ENCODE measurements at regions not wholly inside any gene's neighbourhood (a gene's known extent, or its start where the extent isn't known, plus 50 kb on each side); places are given as distances from the start of the nearest gene placed in this dataset.

DNA sequence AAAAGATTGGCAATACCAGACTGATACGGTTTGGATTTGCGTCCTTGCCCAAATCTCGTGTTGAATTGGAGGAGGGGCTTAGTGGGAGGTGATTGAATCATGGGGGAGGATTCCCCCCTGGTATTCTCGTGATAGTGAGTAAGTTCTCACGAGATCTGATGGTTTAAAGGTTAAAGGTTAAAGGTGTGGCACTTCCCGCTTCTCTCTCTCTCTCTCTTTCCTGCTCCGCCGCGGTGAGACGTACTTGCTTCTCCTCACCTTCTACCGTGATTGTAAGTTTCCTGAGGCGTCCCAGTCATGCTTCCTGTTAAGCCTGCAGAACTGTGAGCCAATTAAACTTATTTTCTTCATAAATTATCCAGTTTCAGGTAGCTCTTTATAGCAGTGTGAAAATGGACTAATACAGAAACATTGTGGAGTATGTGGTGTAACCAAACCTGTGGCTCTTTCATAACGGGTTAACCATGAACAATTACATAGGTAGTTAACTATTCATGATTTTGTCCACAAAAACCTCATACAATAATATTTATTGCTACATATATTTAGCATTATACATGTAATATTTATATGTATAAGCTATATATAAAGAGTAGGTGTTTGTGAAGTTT lies 107.5 kb downstream of the ANXA1 start:
- no peak overlapping the region for H3K27ac ChIP-seq (ENCODE audit: insufficient read depth, low read length, poor library complexity, severe bottlenecking)
- no peaks in the 10 kb centered on the region for H3K36me3 ChIP-seq (ENCODE audit: control insufficient read depth, insufficient read depth, low read length)
- H3K27me3 ChIP-seq (replicated peaks; ENCODE audit: control insufficient read depth, insufficient read depth, low read length, poor library complexity, severe bottlenecking): no peaks in the 10 kb centered on the region
- H3K4me3 ChIP-seq (ENCODE audit: insufficient read depth, low read depth, low read length, poor library complexity, severe bottlenecking): no peak overlapping the region
- no peaks in the 10 kb centered on the region for H3K4me1 ChIP-seq (ENCODE audit: control insufficient read depth, insufficient read depth, low read length, poor library complexity, severe bottlenecking)
- H3K9me3 ChIP-seq (ENCODE audit: control insufficient read depth, low read length): no peaks in the 10 kb centered on the region
- DNase-seq: no peak

DNA sequence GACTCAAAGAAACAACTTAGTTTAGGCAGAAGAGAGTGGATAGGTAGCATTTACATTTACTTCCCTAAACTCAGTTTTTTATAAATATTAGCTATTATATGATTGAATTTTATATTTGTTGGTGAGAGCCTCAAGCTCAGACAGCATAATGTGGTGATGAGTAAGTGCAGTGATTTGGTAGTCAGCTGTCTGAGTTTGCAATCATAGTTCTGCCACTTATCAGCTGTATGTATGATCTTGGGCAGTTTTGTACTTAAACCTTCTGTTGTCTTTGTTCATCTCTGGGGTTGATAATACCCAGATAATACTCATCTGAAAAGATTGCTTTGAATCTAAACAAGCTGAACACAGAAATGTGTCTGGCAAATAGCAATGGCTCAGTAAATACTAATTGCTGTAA lies 108.8 kb downstream of the ANXA1 start:
- H3K4me3 ChIP-seq (ENCODE audit: insufficient read depth, low read depth, low read length, poor library complexity, severe bottlenecking): no peak overlapping the region
- H3K9me3 ChIP-seq (ENCODE audit: control insufficient read depth, low read length): no peaks in the 10 kb centered on the region
- H3K36me3 ChIP-seq (ENCODE audit: control insufficient read depth, insufficient read depth, low read length): no peaks in the 10 kb centered on the region
- H3K27ac ChIP-seq (ENCODE audit: insufficient read depth, low read length, poor library complexity, severe bottlenecking): no peak overlapping the region
- no peaks in the 10 kb centered on the region for H3K27me3 ChIP-seq (replicated peaks; ENCODE audit: control insufficient read depth, insufficient read depth, low read length, poor library complexity, severe bottlenecking)
- DNase-seq: no peak
- H3K4me1 ChIP-seq (ENCODE audit: control insufficient read depth, insufficient read depth, low read length, poor library complexity, severe bottlenecking): no peaks in the 10 kb centered on the region

DNA sequence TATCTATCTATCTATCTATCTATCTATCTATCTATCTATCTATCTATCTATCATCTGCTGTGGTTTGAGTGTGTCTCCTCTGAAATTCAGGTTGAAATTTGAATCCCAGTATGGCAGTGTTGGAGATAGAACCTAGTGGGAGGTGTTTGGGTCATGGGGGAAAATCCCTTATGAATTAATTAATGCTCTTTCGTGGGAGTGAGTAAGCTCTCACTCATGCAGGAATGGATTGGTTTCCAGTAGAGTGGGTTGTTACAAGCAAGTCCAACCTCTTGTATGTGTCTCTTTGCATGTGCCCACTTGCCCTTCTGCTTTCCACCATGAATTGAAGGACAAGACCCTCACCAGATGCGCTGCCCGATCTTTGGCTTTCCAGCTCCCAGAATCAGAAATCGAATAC lies 113.0 kb downstream of the ANXA1 start:
- no peaks in the 10 kb centered on the region for H3K9me3 ChIP-seq (ENCODE audit: control insufficient read depth, low read length)
- no peak overlapping the region for H3K4me3 ChIP-seq (ENCODE audit: insufficient read depth, low read depth, low read length, poor library complexity, severe bottlenecking)
- H3K27me3 ChIP-seq (replicated peaks; ENCODE audit: control insufficient read depth, insufficient read depth, low read length, poor library complexity, severe bottlenecking): no peaks in the 10 kb centered on the region
- no peaks in the 10 kb centered on the region for H3K36me3 ChIP-seq (ENCODE audit: control insufficient read depth, insufficient read depth, low read length)
- no peaks in the 10 kb centered on the region for H3K4me1 ChIP-seq (ENCODE audit: control insufficient read depth, insufficient read depth, low read length, poor library complexity, severe bottlenecking)
- H3K27ac ChIP-seq (ENCODE audit: insufficient read depth, low read length, poor library complexity, severe bottlenecking): no peak overlapping the region
- no peak for DNase-seq

DNA sequence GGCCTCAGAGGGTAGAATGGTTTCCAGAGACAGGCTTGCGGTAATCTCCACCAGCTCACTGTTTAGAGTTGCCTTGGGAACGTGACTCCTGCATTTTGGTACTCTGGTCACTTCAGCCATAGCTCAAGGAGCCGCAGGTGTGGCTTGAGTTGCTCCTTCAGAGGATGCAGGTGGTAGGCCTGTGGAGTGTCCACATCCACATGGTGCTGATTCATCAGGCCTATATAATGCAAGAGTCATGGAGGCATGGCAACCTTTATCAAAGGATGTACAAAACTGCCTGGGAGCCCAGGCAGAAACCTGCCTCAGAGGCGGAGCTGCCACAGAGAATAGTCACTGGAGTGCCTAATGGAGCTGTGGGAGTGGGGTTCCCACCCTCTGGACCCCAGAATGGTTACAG lies 114.2 kb downstream of the ANXA1 start:
- Histone ChIP-seq H3K27ac (ENCODE audit: insufficient read depth, low read length, poor library complexity, severe bottlenecking) (no peak overlapping the region), H3K4me3 (ENCODE audit: insufficient read depth, low read depth, low read length, poor library complexity, severe bottlenecking) (no peak overlapping the region), H3K27me3 (replicated peaks; ENCODE audit: control insufficient read depth, insufficient read depth, low read length, poor library complexity, severe bottlenecking) (no peaks in the 10 kb centered on the region), H3K4me1 (ENCODE audit: control insufficient read depth, insufficient read depth, low read length, poor library complexity, severe bottlenecking) (no peaks in the 10 kb centered on the region), H3K36me3 (ENCODE audit: control insufficient read depth, insufficient read depth, low read length) (no peaks in the 10 kb centered on the region), H3K9me3 (ENCODE audit: control insufficient read depth, low read length) (no peaks in the 10 kb centered on the region)
- no peak for DNase-seq

DNA sequence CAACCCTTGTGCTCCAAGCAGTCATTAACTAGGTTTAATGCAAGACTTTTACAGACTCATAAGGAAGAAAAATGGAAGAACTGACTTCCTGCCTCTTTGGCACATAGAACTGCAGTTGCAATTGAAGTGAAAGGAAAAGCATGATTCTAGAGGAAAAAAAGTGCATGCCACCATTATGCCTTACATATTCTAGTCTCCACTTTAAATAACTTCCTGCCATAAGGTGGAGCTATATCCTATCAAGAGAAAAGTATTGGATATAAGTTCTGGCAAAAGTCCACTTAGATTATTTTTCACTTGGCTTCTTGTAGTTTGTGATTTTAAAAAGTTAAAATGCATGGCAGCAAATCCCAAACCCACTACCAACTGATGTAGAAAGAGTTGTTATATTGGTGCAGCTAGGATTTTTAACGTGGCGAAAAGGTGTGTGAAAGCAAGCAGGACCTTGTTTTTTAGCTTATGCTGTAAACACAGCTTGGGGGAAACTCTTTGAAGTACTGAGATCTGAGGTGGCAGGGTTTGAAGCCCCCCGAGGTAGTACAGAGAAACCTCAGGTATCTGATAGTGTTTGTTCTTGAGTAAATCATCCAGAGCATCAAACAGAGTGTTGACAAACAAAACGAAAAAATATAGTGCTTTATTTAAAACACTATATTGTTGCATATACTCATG lies 117.9 kb downstream of the ANXA1 start:
- H3K9me3 ChIP-seq (ENCODE audit: control insufficient read depth, low read length): no peaks in the 10 kb centered on the region
- no peaks in the 10 kb centered on the region for H3K27me3 ChIP-seq (replicated peaks; ENCODE audit: control insufficient read depth, insufficient read depth, low read length, poor library complexity, severe bottlenecking)
- H3K4me1 ChIP-seq (ENCODE audit: control insufficient read depth, insufficient read depth, low read length, poor library complexity, severe bottlenecking): no peaks in the 10 kb centered on the region
- H3K4me3 ChIP-seq (ENCODE audit: insufficient read depth, low read depth, low read length, poor library complexity, severe bottlenecking): no peak overlapping the region
- DNase-seq: no peak
- no peaks in the 10 kb centered on the region for H3K36me3 ChIP-seq (ENCODE audit: control insufficient read depth, insufficient read depth, low read length)
- no peak overlapping the region for H3K27ac ChIP-seq (ENCODE audit: insufficient read depth, low read length, poor library complexity, severe bottlenecking)

DNA sequence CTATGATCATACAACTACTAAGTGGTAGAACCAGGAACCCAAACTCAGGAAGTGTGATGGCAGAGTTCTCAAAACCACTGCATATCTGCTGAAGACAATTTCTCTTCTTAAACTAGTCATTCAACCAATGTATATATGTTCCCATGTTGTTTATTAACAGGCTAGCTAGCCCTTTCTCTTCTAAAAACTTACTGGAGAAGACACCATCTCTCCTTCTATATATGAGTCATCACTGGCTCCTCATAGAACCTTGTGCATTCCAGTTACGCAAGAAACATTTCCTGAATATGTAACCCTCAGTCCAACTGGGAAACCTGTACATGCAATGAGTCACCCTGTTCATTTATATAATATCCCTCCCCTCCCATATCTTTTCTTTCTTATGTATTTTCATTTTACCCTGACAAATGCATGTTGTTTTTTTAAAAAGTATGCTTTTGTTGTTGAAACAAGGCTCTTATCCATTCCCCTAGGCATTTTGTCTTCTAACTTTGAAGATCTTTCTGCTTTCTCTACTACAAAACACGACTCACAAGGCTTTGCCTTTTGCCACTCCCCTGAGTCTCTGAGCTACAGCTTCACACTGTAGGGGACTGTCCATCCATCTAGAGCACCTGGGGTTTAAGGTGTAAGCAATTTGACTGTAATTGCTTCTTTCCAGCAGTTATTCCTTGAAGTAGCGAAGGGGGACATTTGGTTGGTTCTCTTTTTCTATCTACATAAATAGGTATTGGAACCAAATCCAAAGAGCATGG lies 119.5 kb downstream of the ANXA1 start:
- Histone ChIP-seq H3K36me3 (ENCODE audit: control insufficient read depth, insufficient read depth, low read length) (no peaks in the 10 kb centered on the region), H3K9me3 (ENCODE audit: control insufficient read depth, low read length) (no peaks in the 10 kb centered on the region), H3K4me1 (ENCODE audit: control insufficient read depth, insufficient read depth, low read length, poor library complexity, severe bottlenecking) (no peaks in the 10 kb centered on the region), H3K27ac (ENCODE audit: insufficient read depth, low read length, poor library complexity, severe bottlenecking) (no peak overlapping the region), H3K4me3 (ENCODE audit: insufficient read depth, low read depth, low read length, poor library complexity, severe bottlenecking) (no peak overlapping the region), H3K27me3 (replicated peaks; ENCODE audit: control insufficient read depth, insufficient read depth, low read length, poor library complexity, severe bottlenecking) (no peaks in the 10 kb centered on the region)
- no peak for DNase-seq

DNA sequence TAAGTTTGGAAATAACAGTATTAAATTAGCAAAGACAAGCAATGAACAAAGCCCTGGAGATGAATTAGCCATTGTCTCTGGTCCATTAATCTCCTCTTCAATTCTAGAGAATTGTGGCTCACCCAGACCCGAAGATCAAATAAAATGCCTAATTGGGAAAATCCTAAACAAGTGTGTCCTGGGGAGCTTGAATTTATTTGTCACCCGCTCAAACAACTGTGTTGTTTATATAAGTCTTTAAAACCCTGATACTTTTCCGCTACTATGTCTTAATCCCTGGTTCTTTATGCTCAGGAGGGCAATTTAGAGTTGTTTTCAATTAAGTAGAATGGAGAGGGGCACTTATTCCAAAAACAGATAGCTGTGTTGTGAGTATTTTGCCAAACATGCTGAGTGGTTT lies 128.4 kb downstream of the ANXA1 start:
- H3K9me3 ChIP-seq (ENCODE audit: control insufficient read depth, low read length): no peaks in the 10 kb centered on the region
- no peak overlapping the region for H3K27ac ChIP-seq (ENCODE audit: insufficient read depth, low read length, poor library complexity, severe bottlenecking)
- no peaks in the 10 kb centered on the region for H3K36me3 ChIP-seq (ENCODE audit: control insufficient read depth, insufficient read depth, low read length)
- no peak overlapping the region for H3K4me3 ChIP-seq (ENCODE audit: insufficient read depth, low read depth, low read length, poor library complexity, severe bottlenecking)
- no peaks in the 10 kb centered on the region for H3K4me1 ChIP-seq (ENCODE audit: control insufficient read depth, insufficient read depth, low read length, poor library complexity, severe bottlenecking)
- DNase-seq: no peak
- H3K27me3 ChIP-seq (replicated peaks; ENCODE audit: control insufficient read depth, insufficient read depth, low read length, poor library complexity, severe bottlenecking): no peaks in the 10 kb centered on the region

DNA sequence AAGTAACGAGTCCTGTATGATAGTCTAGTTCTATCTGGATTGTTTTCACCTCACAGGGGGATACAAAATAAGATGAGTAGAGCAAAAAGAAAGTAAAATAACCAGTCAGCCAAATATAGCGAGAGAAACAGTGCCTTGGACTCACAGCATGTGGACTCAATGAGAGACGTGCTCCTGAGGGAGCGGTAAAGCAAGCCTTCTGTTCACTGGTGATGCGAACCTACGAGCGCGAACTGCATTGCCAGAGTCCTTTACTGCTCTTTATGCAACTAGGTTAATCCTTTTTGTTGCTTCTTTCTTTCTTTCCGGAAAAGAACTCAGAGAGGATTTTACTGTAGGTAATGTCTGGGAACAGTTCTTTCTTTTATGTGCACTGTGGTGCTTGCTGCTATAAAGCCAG lies 132.7 kb downstream of the ANXA1 start:
- Histone ChIP-seq H3K4me1 (ENCODE audit: control insufficient read depth, insufficient read depth, low read length, poor library complexity, severe bottlenecking) (no peaks in the 10 kb centered on the region), H3K9me3 (ENCODE audit: control insufficient read depth, low read length) (no peaks in the 10 kb centered on the region), H3K27ac (ENCODE audit: insufficient read depth, low read length, poor library complexity, severe bottlenecking) (no peak overlapping the region), H3K36me3 (ENCODE audit: control insufficient read depth, insufficient read depth, low read length) (no peaks in the 10 kb centered on the region), H3K4me3 (ENCODE audit: insufficient read depth, low read depth, low read length, poor library complexity, severe bottlenecking) (no peak overlapping the region), H3K27me3 (replicated peaks; ENCODE audit: control insufficient read depth, insufficient read depth, low read length, poor library complexity, severe bottlenecking) (no peaks in the 10 kb centered on the region)
- DNase-seq: no peak

DNA sequence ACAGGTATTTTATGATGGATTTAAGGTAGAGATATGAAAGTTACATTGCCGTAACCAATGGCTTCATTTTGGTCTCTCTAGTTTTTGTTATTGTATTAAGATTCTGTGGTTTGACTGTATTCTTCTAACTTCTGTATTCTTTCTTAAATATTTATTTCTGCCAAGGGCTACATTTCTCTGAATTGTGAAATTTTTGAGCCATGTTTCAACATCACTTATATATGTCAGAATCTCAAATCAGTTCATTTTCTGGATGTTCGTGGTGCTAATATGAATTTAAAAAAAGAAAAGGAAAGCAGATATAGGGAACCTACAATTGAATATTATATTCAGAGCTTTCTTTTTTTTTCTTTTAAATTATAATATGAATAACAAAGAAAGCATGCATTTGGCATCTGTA lies 142.7 kb downstream of the ANXA1 start:
- H3K27me3 ChIP-seq (replicated peaks; ENCODE audit: control insufficient read depth, insufficient read depth, low read length, poor library complexity, severe bottlenecking): no peaks in the 10 kb centered on the region
- no peaks in the 10 kb centered on the region for H3K36me3 ChIP-seq (ENCODE audit: control insufficient read depth, insufficient read depth, low read length)
- H3K27ac ChIP-seq (ENCODE audit: insufficient read depth, low read length, poor library complexity, severe bottlenecking): no peak overlapping the region
- no peaks in the 10 kb centered on the region for H3K9me3 ChIP-seq (ENCODE audit: control insufficient read depth, low read length)
- H3K4me3 ChIP-seq (ENCODE audit: insufficient read depth, low read depth, low read length, poor library complexity, severe bottlenecking): no peak overlapping the region
- H3K4me1 ChIP-seq (ENCODE audit: control insufficient read depth, insufficient read depth, low read length, poor library complexity, severe bottlenecking): no peaks in the 10 kb centered on the region
- no peak for DNase-seq

DNA sequence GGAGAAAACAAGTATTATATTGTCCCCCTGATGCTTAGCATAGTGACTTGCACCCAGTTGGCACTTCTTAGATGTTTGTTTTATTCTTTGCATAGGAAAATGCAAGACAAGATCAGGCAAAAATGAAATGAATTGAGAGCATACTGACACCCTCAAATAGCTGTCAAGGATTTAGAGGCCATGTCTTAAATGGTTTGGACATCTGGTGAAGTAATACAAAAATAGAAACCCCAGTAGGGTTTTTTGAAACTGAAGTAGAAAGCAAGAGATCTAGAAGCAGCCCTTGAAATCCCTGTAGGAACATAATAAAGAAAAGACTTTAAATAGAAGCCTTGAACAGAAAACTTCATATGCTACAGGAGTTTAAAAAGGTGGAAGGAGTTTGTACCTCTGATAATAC lies 174.3 kb downstream of the ANXA1 start:
- Histone ChIP-seq H3K4me3 (ENCODE audit: insufficient read depth, low read depth, low read length, poor library complexity, severe bottlenecking) (no peak overlapping the region), H3K4me1 (ENCODE audit: control insufficient read depth, insufficient read depth, low read length, poor library complexity, severe bottlenecking) (no peaks in the 10 kb centered on the region), H3K9me3 (ENCODE audit: control insufficient read depth, low read length) (no peaks in the 10 kb centered on the region), H3K27ac (ENCODE audit: insufficient read depth, low read length, poor library complexity, severe bottlenecking) (no peak overlapping the region), H3K27me3 (replicated peaks; ENCODE audit: control insufficient read depth, insufficient read depth, low read length, poor library complexity, severe bottlenecking) (no peaks in the 10 kb centered on the region), H3K36me3 (ENCODE audit: control insufficient read depth, insufficient read depth, low read length) (no peaks in the 10 kb centered on the region)
- DNase-seq: no peak

All from effector memory CD4-positive, alpha-beta T cell (primary cell).